Common myeloid progenitor, CD34-positive (primary cell): ENCODE measurements at regions not wholly inside any gene's neighbourhood (a gene's known extent, or its start where the extent isn't known, plus 50 kb on each side); places are given as distances from the start of the nearest gene placed in this dataset.

Source experiments
- CTCF ChIA-PET: fragments of 350-600 bp; sonication (Branson Sonifier 250); formaldehyde crosslinking; loops from one replicate; lab custom pipeline; 2021; ENCODE audit warnings: antibody characterized with exemption; lab: Charles Lee
- POLR2A ChIA-PET: fragments of 350-600 bp; sonication (Branson Sonifier 250); formaldehyde crosslinking; loops from one replicate; lab custom pipeline; 2021; ENCODE audit warnings: antibody characterized with exemption; lab: Charles Lee
- DNase-seq, 3 donors: peaks; one replicate each; pipeline versions ENCODE4 v3.0.0 to v3.0.0-alpha.2; 2013
- H3K27ac ChIP-seq, 2 experiments: 1 replicate in 1 of 2; 2 replicates in 1 of 2; pipeline ENCODE4 v1.7.0; 2013; ENCODE audit warnings: inconsistent platforms in 2 of 2, low read length in 2 of 2, mild to moderate bottlenecking in 2 of 2, low read depth in 1 of 2, moderate library complexity in 1 of 2; ENCODE audit not compliant: severe bottlenecking in 2 of 2, insufficient read depth in 1 of 2, poor library complexity in 1 of 2
- H3K27me3 ChIP-seq, 5 experiments: replicated peaks in 2 of 5; 1 replicate in 3 of 5; 2 replicates in 2 of 5; pipeline versions ENCODE4 v1.6.1 to v1.7.0; 2013; ENCODE audit warnings: low read length in 4 of 5, mild to moderate bottlenecking in 2 of 5, moderate library complexity in 2 of 5, inconsistent platforms in 1 of 5; ENCODE audit not compliant: insufficient read depth in 5 of 5, control insufficient read depth in 4 of 5
- H3K36me3 ChIP-seq, 4 experiments: 1 replicate in 2 of 4; 2 replicates in 2 of 4; pipeline versions ENCODE4 v1.6.1 to v1.7.0; 2013; ENCODE audit warnings: low read length in 3 of 4, control low read depth in 1 of 4, mild to moderate bottlenecking in 1 of 4; ENCODE audit not compliant: control insufficient read depth in 4 of 4, insufficient read depth in 4 of 4
- H3K4me1 ChIP-seq, 4 experiments: 1 replicate in 3 of 4; 2 replicates in 1 of 4; pipeline versions ENCODE4 v1.6.1 to v1.7.1; 2013; ENCODE audit warnings: low read length in 3 of 4, mild to moderate bottlenecking in 3 of 4, control low read depth in 1 of 4, inconsistent platforms in 1 of 4, moderate library complexity in 1 of 4; ENCODE audit not compliant: control insufficient read depth in 4 of 4, insufficient read depth in 4 of 4; ENCODE audit errors: control extremely low read depth in 1 of 4
- H3K4me3 ChIP-seq, 7 experiments: 1 replicate in 4 of 7; 2 replicates in 3 of 7; pipeline versions ENCODE4 v1.5.1 to v1.7.0; 2013; ENCODE audit warnings: mild to moderate bottlenecking in 7 of 7, low read length in 6 of 7, moderate library complexity in 6 of 7, inconsistent platforms in 2 of 7, low read depth in 2 of 7, control low read depth in 1 of 7; ENCODE audit not compliant: insufficient read depth in 4 of 7, control insufficient read depth in 1 of 7; ENCODE audit errors: extremely low read depth in 1 of 7
- H3K9me3 ChIP-seq, 5 experiments: 1 replicate in 4 of 5; 2 replicates in 1 of 5; pipeline versions ENCODE4 v1.6.1 to v1.7.1; 2013; ENCODE audit warnings: low read length in 4 of 5, mild to moderate bottlenecking in 2 of 5, inconsistent platforms in 1 of 5, low read depth in 1 of 5, moderate library complexity in 1 of 5; ENCODE audit not compliant: control insufficient read depth in 4 of 5, insufficient read depth in 2 of 5; ENCODE audit errors: control extremely low read depth in 1 of 5
- WGBS: methylation state at CpG from one replicate; pipeline ENCODE4 v1.1.5; 2013; ENCODE audit not compliant: insufficient coverage; 5-methylcytosine and 5-hydroxymethylcytosine counted together

DNA sequence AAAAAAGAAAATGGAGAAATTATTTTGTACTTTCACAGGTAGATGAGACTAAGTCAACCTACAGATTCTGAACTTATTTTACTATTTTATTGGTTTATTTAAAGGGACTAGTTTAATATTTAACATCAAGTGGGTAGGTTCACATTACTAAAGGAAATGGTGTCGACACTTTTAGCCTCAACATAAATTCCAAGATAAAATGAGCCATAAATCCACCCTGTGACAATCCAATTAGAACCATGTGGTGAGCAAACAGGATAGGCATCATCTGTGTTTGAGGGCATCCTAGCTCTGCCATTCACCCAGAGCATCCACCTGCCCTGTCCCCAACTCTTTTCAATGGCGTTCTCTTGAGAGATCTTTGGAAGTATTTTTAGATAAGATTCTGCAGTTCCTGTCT is 92.8 kb upstream of the PMFBP1 start:
- no peaks in the 10 kb centered on the region for H3K27me3 ChIP-seq
- ChIA-PET CTCF (no interaction called here), POLR2A (interaction anchor here (0.6 kb wide), 1 partner anchor 47 kb away, joined by 3 read pairs; no protein-coding TSS in a partner anchor)
- H3K27ac ChIP-seq, result no peak overlapping the region
- no peaks in the 10 kb centered on the region for H3K9me3 ChIP-seq
- no peak overlapping the region for H3K4me3 ChIP-seq
- H3K4me1 ChIP-seq, result peaks cover 0 to 3% (median 1%) of the 10 kb centered on the region in 4 experiments
- WGBS, result no CpG with 5 or more reads among the region's 2 CpGs
- H3K36me3 ChIP-seq, result peaks cover 0 to 6% (median 0%) of the 10 kb centered on the region in 4 experiments
- DNase-seq, result no peak

DNA sequence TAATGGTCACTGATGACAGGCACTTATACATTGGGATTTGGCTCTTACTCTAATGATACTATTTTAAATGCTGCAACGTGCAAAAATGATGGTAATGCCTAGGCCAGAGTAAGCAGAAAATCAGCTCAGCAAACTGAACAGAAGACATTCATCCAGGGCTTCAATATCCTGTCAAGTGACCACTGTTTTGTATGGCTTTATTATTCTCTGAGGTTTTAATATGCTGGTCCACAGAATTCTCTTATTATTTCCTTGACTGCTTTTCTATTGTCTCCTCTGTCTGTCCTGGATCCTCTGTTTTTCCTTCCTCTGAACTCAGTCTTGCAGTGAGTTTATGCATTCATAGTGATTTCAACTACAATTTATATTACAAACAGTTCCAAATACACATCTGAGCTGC is 90.8 kb upstream of the PMFBP1 start:
- no peak overlapping the region for H3K4me3 ChIP-seq
- ChIA-PET CTCF (interaction anchor here (0.7 to 1.5 kb wide), 2 partner anchors 9 to 138 kb away, joined by 3 to 5 read pairs; no protein-coding TSS in a partner anchor), POLR2A (interaction anchor here (0.6 kb wide), 1 partner anchor 133 kb away, joined by 4 read pairs; no protein-coding TSS in a partner anchor)
- H3K9me3 ChIP-seq, result peaks cover 0 to 4% (median 0%) of the 10 kb centered on the region in 5 experiments
- no peak overlapping the region for H3K27ac ChIP-seq
- H3K4me1 ChIP-seq, result peaks cover 0 to 3% (median 1%) of the 10 kb centered on the region in 4 experiments
- peaks cover 0 to 3% (median 0%) of the 10 kb centered on the region in 4 experiments for H3K36me3 ChIP-seq
- WGBS, result 82% methylated on average over 1 of the region's 1 CpG
- DNase-seq, result no peak
- H3K27me3 ChIP-seq, result no peaks in the 10 kb centered on the region

DNA sequence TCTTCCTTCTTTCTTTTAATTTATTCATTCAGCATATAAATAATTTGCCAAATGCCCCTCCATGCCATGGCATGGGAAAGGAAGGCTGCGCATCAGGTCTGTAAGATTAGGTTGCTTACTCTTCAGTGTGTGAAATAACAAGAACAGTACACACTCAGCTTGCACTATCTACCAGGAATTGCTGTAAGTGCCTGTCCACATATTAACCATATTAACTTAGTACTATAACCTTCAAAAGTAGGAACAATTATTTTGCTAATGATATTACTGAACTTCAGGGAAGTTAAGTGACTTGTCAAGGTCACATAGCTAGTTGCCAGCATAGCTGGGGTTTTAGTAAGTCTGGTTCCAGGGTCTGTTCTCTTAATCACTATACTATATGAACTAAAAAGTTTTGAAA is 89.2 kb upstream of the PMFBP1 start:
- no peaks in the 10 kb centered on the region for H3K36me3 ChIP-seq
- H3K4me3 ChIP-seq, result no peak overlapping the region
- ChIA-PET POLR2A (interaction anchor here (0.6 kb wide), 1 partner anchor 23 kb away, joined by 3 read pairs; no protein-coding TSS in a partner anchor), CTCF (no interaction called here)
- peaks cover 0 to 3% (median 1%) of the 10 kb centered on the region in 4 experiments for H3K4me1 ChIP-seq
- no CpG with 5 or more reads among the region's 1 CpG for WGBS
- no peaks in the 10 kb centered on the region for H3K27me3 ChIP-seq
- no peak for DNase-seq
- peaks cover 0 to 4% (median 0%) of the 10 kb centered on the region in 5 experiments for H3K9me3 ChIP-seq
- no peak overlapping the region for H3K27ac ChIP-seq

DNA sequence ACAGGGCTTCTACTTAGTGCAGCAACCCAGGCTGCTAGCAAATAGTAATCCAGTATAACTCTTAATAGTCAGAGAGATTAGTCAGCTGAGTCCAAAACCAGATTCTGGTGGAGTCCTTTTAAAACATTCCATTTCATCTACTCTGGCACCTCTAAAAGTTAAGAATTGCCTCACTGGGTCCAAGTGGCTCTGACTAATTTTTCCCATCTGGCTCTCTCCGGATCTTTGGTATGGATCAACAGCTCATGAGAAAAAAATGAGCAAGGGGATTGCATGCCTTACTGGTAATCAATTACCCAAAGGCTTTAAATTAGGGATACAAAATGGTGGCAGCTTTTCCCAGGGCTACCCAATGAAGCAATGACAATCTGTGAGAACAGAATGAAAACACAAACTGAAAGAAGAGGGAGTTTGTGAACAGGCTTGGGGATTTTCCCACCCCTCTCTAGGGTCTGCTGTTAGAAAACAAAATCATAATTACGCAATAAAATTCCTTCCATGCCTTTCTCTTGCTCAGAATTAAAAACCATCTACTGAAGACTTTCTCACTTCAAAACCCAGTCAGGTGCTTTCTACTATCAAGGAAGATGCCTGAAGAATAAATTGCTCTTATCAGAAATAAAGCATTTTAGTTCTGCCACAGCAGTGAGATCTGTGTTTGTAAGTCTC is 84.6 kb upstream of the PMFBP1 start:
- Histone ChIP-seq H3K9me3 (peaks cover 0 to 4% (median 0%) of the 10 kb centered on the region in 5 experiments), H3K36me3 (no peaks in the 10 kb centered on the region), H3K4me1 (no peaks in the 10 kb centered on the region), H3K4me3 (no peak overlapping the region), H3K27me3 (no peaks in the 10 kb centered on the region), H3K27ac (no peak overlapping the region)
- ChIA-PET POLR2A (no interaction called here), CTCF (no interaction called here)
- DNase-seq, result no peak
- WGBS, result 96% methylated on average over 2 of the region's 2 CpGs

GRCh38 chr16:72255786-72256185 is 83.8 kb upstream of the PMFBP1 start:
- H3K27ac ChIP-seq, result no peak overlapping the region
- H3K9me3 ChIP-seq, result peaks cover 0 to 4% (median 0%) of the 10 kb centered on the region in 5 experiments
- CTCF ChIA-PET, result no interaction called here
- H3K4me3 ChIP-seq, result no peak overlapping the region
- no peaks in the 10 kb centered on the region for H3K36me3 ChIP-seq
- POLR2A ChIA-PET, result no interaction called here
- WGBS, result no CpG with 5 or more reads among the region's 1 CpG
- H3K27me3 ChIP-seq, result no peaks in the 10 kb centered on the region
- no peaks in the 10 kb centered on the region for H3K4me1 ChIP-seq
- no peak for DNase-seq

DNA sequence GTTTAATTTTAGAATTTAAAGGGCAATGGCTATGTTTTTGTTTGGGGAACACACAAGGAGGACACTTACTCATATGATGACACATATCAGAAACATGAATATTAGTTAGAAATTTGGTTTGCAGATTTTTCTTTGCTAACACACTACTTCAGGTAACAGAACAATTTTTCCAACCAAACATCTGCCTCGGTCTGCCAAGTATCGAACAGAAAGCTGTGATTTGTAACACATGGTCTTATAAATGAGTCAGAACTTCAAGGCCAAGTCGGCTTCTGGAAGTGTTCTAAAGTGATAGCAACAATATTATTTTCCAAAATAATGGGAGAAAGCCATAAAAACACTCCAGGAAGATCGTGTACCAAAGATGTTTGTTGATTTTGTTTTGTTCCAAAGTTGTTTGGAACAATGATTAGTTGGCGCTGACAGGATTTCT is 75.9 kb upstream of the PMFBP1 start:
- H3K9me3 ChIP-seq, result no peaks in the 10 kb centered on the region
- no peak for DNase-seq
- WGBS, result 70% methylated on average over 2 of the region's 5 CpGs
- H3K4me1 ChIP-seq, result no peaks in the 10 kb centered on the region
- H3K27ac ChIP-seq, result no peak overlapping the region
- H3K4me3 ChIP-seq, result no peak overlapping the region
- ChIA-PET POLR2A (no interaction called here), CTCF (interaction anchor here (1.4 kb wide), 1 partner anchor 219 kb away, joined by 4 read pairs; no protein-coding TSS in a partner anchor)
- H3K36me3 ChIP-seq, result no peaks in the 10 kb centered on the region
- no peaks in the 10 kb centered on the region for H3K27me3 ChIP-seq

DNA sequence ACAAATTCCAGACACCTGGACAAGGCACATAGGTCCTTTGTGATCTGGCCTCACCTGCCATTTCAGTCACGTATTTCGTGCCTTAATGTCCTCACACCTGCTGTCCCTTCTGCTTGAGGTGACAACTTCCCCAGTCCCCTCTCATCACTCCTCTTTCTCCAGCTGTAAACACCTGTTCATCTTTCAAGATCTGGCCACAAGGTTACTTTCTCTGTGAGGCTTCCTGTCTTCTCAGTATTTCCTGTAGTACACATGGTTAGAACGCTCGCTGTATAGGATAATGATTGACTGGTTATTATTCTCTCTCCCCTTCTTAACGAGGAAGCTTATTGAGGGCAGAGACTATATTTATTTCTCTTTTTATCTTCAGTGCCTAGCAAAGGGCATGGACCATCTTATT is 74.5 kb upstream of the PMFBP1 start:
- CTCF ChIA-PET, result interaction anchor here (1.4 kb wide), 1 partner anchor 220 kb away, joined by 4 read pairs; no protein-coding TSS in a partner anchor
- Histone ChIP-seq H3K36me3 (no peaks in the 10 kb centered on the region), H3K4me1 (no peaks in the 10 kb centered on the region), H3K27ac (no peak overlapping the region), H3K27me3 (no peaks in the 10 kb centered on the region), H3K9me3 (no peaks in the 10 kb centered on the region), H3K4me3 (no peak overlapping the region)
- WGBS, result 100% methylated on average over 2 of the region's 5 CpGs
- POLR2A ChIA-PET, result no interaction called here
- no peak for DNase-seq
